B cell (primary cell): ENCODE measurements at regions not wholly inside any gene's neighbourhood (a gene's known extent, or its start where the extent isn't known, plus 50 kb on each side); places are given as distances from the start of the nearest gene placed in this dataset.

Experiments
- ATAC-seq: fragments of 200-7000 bp; cut with Tn5 transposase; one replicate; pipeline ENCODE4 v1.10.0; 2021; ENCODE audit warnings: low read depth, mild to moderate bottlenecking, moderate number of reproducible peaks, moderate library complexity
- CTCF ChIA-PET: fragments of 350-600 bp; sonication (Branson Sonifier 250); formaldehyde crosslinking; loops from one replicate; lab custom pipeline; 2021; ENCODE audit warnings: antibody characterized with exemption, inconsistent platforms; lab: Charles Lee
- POLR2A ChIA-PET: fragments of 350-600 bp; sonication (Branson Sonifier 250); formaldehyde crosslinking; loops from one replicate; lab custom pipeline; 2021; ENCODE audit warnings: antibody characterized with exemption; lab: Charles Lee
- DNase-seq: peaks from one replicate; pipeline ENCODE4 v3.0.0; 2013
- H2AFZ ChIP-seq: 2 replicates; pipeline ENCODE4 v1.6.1; 2012; ENCODE audit warnings: mild to moderate bottlenecking, low read depth, low read length; ENCODE audit not compliant: insufficient read depth, poor library complexity, severe bottlenecking
- H3K27ac ChIP-seq, 2 donors: 1 replicate in 1 of 2; 2 replicates in 1 of 2; pipeline ENCODE4 v1.5.1; 2012 to 2013; ENCODE audit warnings: low read length in 2 of 2, mild to moderate bottlenecking in 2 of 2, moderate library complexity in 1 of 2
- H3K27me3 ChIP-seq, 4 experiments: fragments of 200-600 bp in 1 of 4; sonication (generic) in 1 of 4; replicated peaks in 1 of 4; 1 replicate in 2 of 4; 2 replicates in 2 of 4; pipeline versions ENCODE4 v1.6.1 to v1.7.0; 2013 to 2016; ENCODE audit warnings: low read length in 3 of 4, mild to moderate bottlenecking in 2 of 4, mixed read lengths in 1 of 4, moderate library complexity in 1 of 4; ENCODE audit not compliant: insufficient read depth in 4 of 4, control insufficient read depth in 3 of 4; ENCODE audit errors: control extremely low read depth in 1 of 4
- H3K36me3 ChIP-seq, 2 experiments: replicated peaks in 1 of 2; 1 replicate in 1 of 2; 2 replicates in 1 of 2; pipeline versions ENCODE4 v1.6.1 to v1.7.1; 2013; ENCODE audit warnings: low read length in 1 of 2; ENCODE audit not compliant: insufficient read depth in 2 of 2, control insufficient read depth in 1 of 2; ENCODE audit errors: control extremely low read depth in 1 of 2, extremely low read depth in 1 of 2
- H3K4me1 ChIP-seq, 2 donors: fragments of 200-600 bp in 1 of 2; sonication (generic) in 1 of 2; 1 replicate in 1 of 2; 2 replicates in 1 of 2; pipeline versions ENCODE4 v1.5.1 to v1.6.1; 2013 to 2017; ENCODE audit warnings: low read length in 2 of 2; ENCODE audit not compliant: control insufficient read depth in 2 of 2, insufficient read depth in 2 of 2
- H3K4me2 ChIP-seq: replicated peaks from 2 replicates; pipeline ENCODE3; 2012; ENCODE audit warnings: mild to moderate bottlenecking, low read depth, low read length; ENCODE audit not compliant: poor library complexity, severe bottlenecking
- H3K4me3 ChIP-seq, 5 experiments: fragments of 200-600 bp in 1 of 5; sonication (generic) in 1 of 5; 1 replicate in 3 of 5; 2 replicates in 2 of 5; pipeline versions ENCODE4 v1.5.1 to v1.7.0; 2011 to 2016; ENCODE audit warnings: low read length in 4 of 5, mild to moderate bottlenecking in 4 of 5, low read depth in 2 of 5, control low read depth in 1 of 5, moderate library complexity in 1 of 5; ENCODE audit not compliant: insufficient read depth in 1 of 5; ENCODE audit errors: control extremely low read depth in 1 of 5, extremely low read depth in 1 of 5
- H3K79me2 ChIP-seq: fragments of 200-600 bp; sonication (generic); one replicate; pipeline ENCODE4 v1.6.0; 2016; ENCODE audit warnings: low read length; ENCODE audit not compliant: control insufficient read depth, insufficient read depth
- H3K9ac ChIP-seq: fragments of 200-600 bp; sonication (generic); 2 replicates; pipeline ENCODE4 v1.6.1; 2017; ENCODE audit warnings: mild to moderate bottlenecking, low read length, moderate library complexity
- H3K9me3 ChIP-seq, 3 donors: one replicate each; pipeline versions ENCODE4 v1.6.1 to v1.7.1; 2013; ENCODE audit warnings: low read length in 2 of 3; ENCODE audit not compliant: control insufficient read depth in 2 of 3, insufficient read depth in 1 of 3; ENCODE audit errors: control extremely low read depth in 1 of 3
- H4K20me1 ChIP-seq: 2 replicates; pipeline ENCODE4 v1.6.0; 2012; ENCODE audit warnings: mild to moderate bottlenecking, low read length; ENCODE audit not compliant: insufficient read depth, control insufficient read depth, poor library complexity, severe bottlenecking
- H3K27ac Mint-ChIP-seq: one replicate; pipeline ENCODE4 v1.8.0; 2021; ENCODE audit warnings: mixed read lengths
- H3K27me3 Mint-ChIP-seq: one replicate; pipeline ENCODE4 v1.8.0; 2021; ENCODE audit warnings: mixed read lengths
- H3K4me1 Mint-ChIP-seq: one replicate; pipeline ENCODE4 v1.8.0; 2021; ENCODE audit warnings: mixed read lengths
- H3K4me3 Mint-ChIP-seq: one replicate; pipeline ENCODE4 v1.8.0; 2021; ENCODE audit warnings: mixed read lengths
- H3K9me3 Mint-ChIP-seq: one replicate; pipeline ENCODE4 v1.8.0; 2022; ENCODE audit warnings: mixed read lengths; ENCODE audit not compliant: insufficient read depth
- CTCF ChIP-seq: fragments of 200-600 bp; IDR thresholded peaks from one replicate; pipeline ENCODE4 v1.8.0; 2022; ENCODE audit warnings: antibody characterized with exemption, mild to moderate bottlenecking
- EZH2 ChIP-seq: IDR thresholded peaks from 2 replicates; pipeline ENCODE4 v1.6.1; 2012; ENCODE audit warnings: borderline replicate concordance, low read depth, mild to moderate bottlenecking, moderate library complexity, low read length; ENCODE audit not compliant: insufficient read depth, poor library complexity, severe bottlenecking
- WGBS: methylation state at CpG from one replicate; pipeline ENCODE4 v1.1.5; 2013; ENCODE audit warnings: missing lambda C conversion rate; ENCODE audit not compliant: insufficient coverage; 5-methylcytosine and 5-hydroxymethylcytosine counted together
- intact Hi-C: fragments of 100-400 bp; cut with micrococcal nuclease; formaldehyde crosslinking; loops from one replicate; pipeline ENCODE4 v1.10.0; 2022

- no peaks in the 10 kb centered on the region for H3K79me2 ChIP-seq
- no peak overlapping the region for H3K9ac ChIP-seq
- POLR2A ChIA-PET = no interaction called here
- H3K4me3 Mint-ChIP-seq = no peak overlapping the region
- H2AFZ ChIP-seq = no peak overlapping the region
- intact Hi-C loops = no loop called here
- ATAC-seq (no peak), DNase-seq (no peak)
- H3K4me1 Mint-ChIP-seq = no peaks in the 10 kb centered on the region
- H3K27ac Mint-ChIP-seq = no peak overlapping the region
- no peaks in the 10 kb centered on the region for H3K27me3 Mint-ChIP-seq
- TF ChIP-seq EZH2 = no peak
- H3K9me3 Mint-ChIP-seq = no peaks in the 10 kb centered on the region
- H4K20me1 ChIP-seq = no peaks in the 10 kb centered on the region
- peaks cover 0 to 20% (median 0%) of the 10 kb centered on the region in 3 donors for H3K9me3 ChIP-seq
- 50% methylated on average over 1 of the region's 4 CpGs for WGBS
- H3K27me3 ChIP-seq = no peaks in the 10 kb centered on the region
- no peak overlapping the region for H3K4me3 ChIP-seq
- no peaks in the 10 kb centered on the region for H3K36me3 ChIP-seq
- H3K4me1 ChIP-seq = no peaks in the 10 kb centered on the region
- H3K27ac ChIP-seq = no peak overlapping the region
- H3K4me2 ChIP-seq = no peak overlapping the region
- CTCF ChIA-PET = no interaction called here
Observed at GRCh38 chr19:32032561-32032960, 312.8 kb upstream of the ZNF507 start.

DNA sequence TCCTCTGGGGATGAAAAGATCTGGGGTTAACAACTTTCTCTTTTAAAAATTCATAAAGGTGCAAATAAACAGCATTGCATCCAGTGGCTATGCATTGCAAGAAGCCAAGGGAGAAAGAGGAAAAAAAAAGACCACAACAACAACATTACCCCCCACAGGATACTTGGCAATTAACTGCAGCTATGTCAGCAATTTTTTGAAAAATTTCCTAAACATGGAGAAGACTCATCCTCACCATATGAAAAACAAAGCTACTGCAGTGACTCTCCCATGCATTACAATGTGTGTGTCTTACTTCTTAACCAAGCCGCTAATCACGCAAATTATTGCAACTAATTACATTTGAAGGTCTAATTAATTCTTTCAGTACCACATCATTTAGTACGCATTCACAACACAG is 309.8 kb upstream of the ZNF507 start:
- Mint-ChIP-seq H3K9me3 (no peaks in the 10 kb centered on the region), H3K27ac (no peak overlapping the region), H3K4me3 (no peak overlapping the region), H3K4me1 (no peaks in the 10 kb centered on the region), H3K27me3 (no peaks in the 10 kb centered on the region)
- Histone ChIP-seq H3K36me3 (no peaks in the 10 kb centered on the region), H3K9me3 (peaks cover 0 to 9% (median 0%) of the 10 kb centered on the region in 3 donors), H3K4me2 (no peak overlapping the region), H2AFZ (no peak overlapping the region), H3K4me1 (no peaks in the 10 kb centered on the region), H3K79me2 (no peaks in the 10 kb centered on the region), H3K27ac (no peak overlapping the region), H4K20me1 (no peaks in the 10 kb centered on the region), H3K4me3 (no peak overlapping the region), H3K27me3 (no peaks in the 10 kb centered on the region), H3K9ac (no peak overlapping the region)
- no peak for ATAC-seq
- CTCF ChIA-PET = no interaction called here
- intact Hi-C loops = no loop called here
- POLR2A ChIA-PET = no interaction called here
- TF ChIP-seq EZH2 = no peak
- TF ChIP-seq CTCF = no peak
- WGBS = no CpG with 5 or more reads among the region's 3 CpGs
- no peak for DNase-seq
